ENCODE measurements at regions not wholly inside any gene's neighbourhood (a gene's known extent, or its start where the extent isn't known, plus 50 kb on each side); places are given as distances from the start of the nearest gene placed in this dataset.
"Not testable (repeated sequence)": the region's sequence is repeated elsewhere in the genome, so short reads cannot be mapped to it uniquely, and the experiment has no call there.

GRCh38 chrX:114040111-114040510, 543.8 kb upstream of the HTR2C start:
- not testable (repeated sequence) for H3K27me3 ChIP-seq; H3K36me3 ChIP-seq; H3K4me1 ChIP-seq; DNase-seq (ENCODE audit: low spot score in 2 of 2); H3K4me3 ChIP-seq; H3K9me3 ChIP-seq; H3K27ac ChIP-seq
- 61 to 65% methylated on average over 7 to 8 of the region's 8 CpGs for WGBS, 2 donors

GRCh38 chrX:114038358-114038757, 545.5 kb upstream of the HTR2C start:
- Histone ChIP-seq H3K36me3 (no peaks in the 10 kb centered on the region), H3K4me3 (no peak overlapping the region), H3K4me1 (no peaks in the 10 kb centered on the region), H3K9me3 (no peaks in the 10 kb centered on the region), H3K27ac (no peak overlapping the region), H3K27me3 (peaks cover 0 to 8% of the 10 kb centered on the region in 2 donors)
- WGBS, 2 donors: 8 to 15% methylated on average over 1 of the region's 1 CpG
- no peak for DNase-seq (ENCODE audit: low spot score in 2 of 2)
- no peak for TF ChIP-seq POLR2A (IDR thresholded peaks at IDR 0.05)
- no peak for TF ChIP-seq EP300 (IDR thresholded peaks at IDR 0.05)
- TF ChIP-seq CTCF (IDR thresholded peaks at IDR 0.05): no peak

GRCh38 chrX:114037515-114037914, 546.4 kb upstream of the HTR2C start:
- H3K4me3 ChIP-seq: no peak overlapping the region
- TF ChIP-seq CTCF (IDR thresholded peaks at IDR 0.05) (no peak), EP300 (IDR thresholded peaks at IDR 0.05) (no peak), POLR2A (IDR thresholded peaks at IDR 0.05) (no peak)
- no peak overlapping the region for H3K27ac ChIP-seq
- 75 to 76% methylated on average over 1 to 2 of the region's 2 CpGs for WGBS, 2 donors
- peaks cover 0 to 8% of the 10 kb centered on the region in 2 donors for H3K27me3 ChIP-seq
- no peaks in the 10 kb centered on the region for H3K9me3 ChIP-seq
- H3K4me1 ChIP-seq: no peaks in the 10 kb centered on the region
- no peak for DNase-seq (ENCODE audit: low spot score in 2 of 2)
- H3K36me3 ChIP-seq: no peaks in the 10 kb centered on the region

GRCh38 chrX:114028907-114029662, 554.8 kb upstream of the HTR2C start:
- Histone ChIP-seq H3K4me1 (no peaks in the 10 kb centered on the region), H3K36me3 (no peaks in the 10 kb centered on the region), H3K9me3 (no peaks in the 10 kb centered on the region), H3K27ac (no peak overlapping the region), H3K27me3 (no peaks in the 10 kb centered on the region), H3K4me3 (no peak overlapping the region)
- DNase-seq (ENCODE audit: low spot score in 2 of 2): no peak
- no peak for TF ChIP-seq CTCF (IDR thresholded peaks at IDR 0.05)
- TF ChIP-seq POLR2A (IDR thresholded peaks at IDR 0.05): no peak
- no peak for TF ChIP-seq EP300 (IDR thresholded peaks at IDR 0.05)
- WGBS, 2 donors: 90 to 93% methylated on average over 5 of the region's 5 CpGs

- H3K4me3 ChIP-seq: no peak overlapping the region
- H3K9me3 ChIP-seq: no peaks in the 10 kb centered on the region
- 91 to 92% methylated on average over 2 of the region's 2 CpGs for WGBS, 2 donors
- H3K36me3 ChIP-seq: no peaks in the 10 kb centered on the region
- H3K4me1 ChIP-seq: no peaks in the 10 kb centered on the region
- no peak for DNase-seq (ENCODE audit: low spot score in 2 of 2)
- no peak overlapping the region for H3K27ac ChIP-seq
- no peaks in the 10 kb centered on the region for H3K27me3 ChIP-seq
- TF ChIP-seq EP300 (IDR thresholded peaks at IDR 0.05) (no peak), CTCF (IDR thresholded peaks at IDR 0.05) (no peak), POLR2A (IDR thresholded peaks at IDR 0.05) (no peak)
Measured at GRCh38 chrX:114017086-114017485, 566.8 kb upstream of the HTR2C start.

All from tibial nerve (tissue), 4 donors.